ENCODE measurements at regions not wholly inside any gene's neighbourhood (a gene's known extent, or its start where the extent isn't known, plus 50 kb on each side); places are given as distances from the start of the nearest gene placed in this dataset.

DNA sequence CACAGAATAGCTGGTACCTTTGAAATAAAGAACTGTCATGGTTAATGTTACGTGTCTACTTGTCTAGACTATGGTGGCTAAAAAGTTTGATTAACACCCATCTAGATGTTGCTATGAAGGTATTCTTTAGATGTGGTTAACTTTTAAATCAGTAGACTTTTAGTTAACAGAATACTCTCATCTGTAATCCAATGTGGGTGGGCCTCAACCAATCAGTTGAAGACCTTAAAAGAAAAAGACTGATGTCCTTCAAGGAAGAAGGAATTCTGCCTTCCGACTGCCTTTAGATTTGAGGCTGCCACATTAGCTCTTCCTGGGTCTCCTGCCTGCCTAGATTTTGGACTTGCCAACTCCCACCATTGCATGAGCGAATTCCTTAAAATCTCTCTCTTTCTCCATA is 113.0 kb upstream of the CACUL1 start:
- no peak for TF ChIP-seq POLR2A (IDR thresholded peaks at IDR 0.05; ENCODE audit: low read depth, low read length)
- no peak for TF ChIP-seq POLR2AphosphoS5 (IDR thresholded peaks at IDR 0.05; ENCODE audit: low read depth, low read length)
- no peak for TF ChIP-seq TAF1 (IDR thresholded peaks at IDR 0.05; ENCODE audit: low read depth, low read length)
